COLO668 (cell line): ENCODE measurements at regions not wholly inside any gene's neighbourhood (a gene's known extent, or its start where the extent isn't known, plus 50 kb on each side); places are given as distances from the start of the nearest gene placed in this dataset.
"Not testable (repeated sequence)": the region's sequence is repeated elsewhere in the genome, so short reads cannot be mapped to it uniquely, and the experiment has no call there.

Source experiments
- DNase-seq: peaks from one replicate; lab custom pipeline; 2025; ENCODE audit not compliant: unreplicated experiment; lab: John Stamatoyannopoulos, UW

GRCh38 chr4:173777421-173777820, 247.4 kb upstream of the HAND2 start:
- no peak for DNase-seq

GRCh38 chr4:173769568-173769967, 239.5 kb upstream of the HAND2 start:
- DNase-seq = no peak

GRCh38 chr4:173767650-173768049, 237.6 kb upstream of the HAND2 start:
- no peak for DNase-seq

GRCh38 chr4:173766171-173766600, 236.2 kb upstream of the HAND2 start:
- no peak for DNase-seq

- no peak for DNase-seq
These were observed 235.7 kb upstream of the HAND2 start for GRCh38 chr4:173765751-173766150.

GRCh38 chr4:173763389-173763788, 233.4 kb upstream of the HAND2 start:
- DNase-seq = no peak

- DNase-seq = no peak
These were observed 231.9 kb upstream of the HAND2 start for GRCh38 chr4:173761938-173762337.

- no peak for DNase-seq
These were observed 231.2 kb upstream of the HAND2 start for GRCh38 chr4:173761236-173761635.

- DNase-seq = no peak
These were observed 228.1 kb upstream of the HAND2 start for GRCh38 chr4:173758132-173758531.

GRCh38 chr4:173753408-173753807, 223.4 kb upstream of the HAND2 start:
- DNase-seq = no peak

GRCh38 chr4:173752610-173753230, 222.7 kb upstream of the HAND2 start:
- peak; percentile 38 for DNase-seq

- DNase-seq = no peak
These were observed 218.3 kb upstream of the HAND2 start for GRCh38 chr4:173748353-173748752.

- DNase-seq = no peak
These were observed 217.7 kb upstream of the HAND2 start for GRCh38 chr4:173747537-173748257.

- no peak for DNase-seq
These were observed 216.4 kb upstream of the HAND2 start for GRCh38 chr4:173746424-173746823.

- no peak for DNase-seq
These were observed 215.7 kb upstream of the HAND2 start for GRCh38 chr4:173745765-173746164.

GRCh38 chr4:173736840-173737239, 206.8 kb upstream of the HAND2 start:
- DNase-seq = no peak

- no peak for DNase-seq
These were observed 205.6 kb upstream of the HAND2 start for GRCh38 chr4:173735585-173735984.

- DNase-seq = no peak
These were observed 205.0 kb upstream of the HAND2 start for GRCh38 chr4:173735049-173735448.

- no peak for DNase-seq
These were observed 201.2 kb upstream of the HAND2 start for GRCh38 chr4:173731257-173731656.

GRCh38 chr4:173722075-173722474, 192.0 kb upstream of the HAND2 start:
- no peak for DNase-seq

GRCh38 chr4:173718504-173718903, 188.5 kb upstream of the HAND2 start:
- DNase-seq = not testable (repeated sequence)

- no peak for DNase-seq
These were observed 187.6 kb upstream of the HAND2 start for GRCh38 chr4:173717581-173717980.

GRCh38 chr4:173714456-173714855, 184.4 kb upstream of the HAND2 start:
- no peak for DNase-seq
